K562 (cell line): ENCODE measurements at regions not wholly inside any gene's neighbourhood (a gene's known extent, or its start where the extent isn't known, plus 50 kb on each side); places are given as distances from the start of the nearest gene placed in this dataset.

ENCODE experiments used
- FOXK2 ChIP-seq, 2 experiments: fragments of 450-650 bp; IDR thresholded peaks in 1 of 2; conservative IDR thresholded peaks in 1 of 2; 2 replicates each; pipeline ENCODE4 v1.6.1; 2016; ENCODE audit warnings: low read depth in 2 of 2, mild to moderate bottlenecking in 1 of 2
- HEY1 ChIP-seq: fragments of 250-450 bp; sonication (Bioruptor Pico); IDR thresholded peaks from 2 replicates; pipeline ENCODE4 v1.5.0; 2020; ENCODE audit warnings: mild to moderate bottlenecking, moderate library complexity, borderline replicate concordance
- TF ChIP-seq, protein P1 (sequence below): fragments of 450-650 bp; IDR thresholded peaks from 2 replicates; pipeline ENCODE4 v1.6.1; 2018; ENCODE audit warnings: mild to moderate bottlenecking, low read depth; ENCODE audit not compliant: partially characterized antibody
- TF ChIP-seq, protein P2 (sequence below), 2 experiments: fragments of 450-650 bp in 1 of 2; IDR thresholded peaks; 2 replicates each; pipeline ENCODE4 v1.6.1; 2011 to 2017; ENCODE audit warnings: low read depth in 2 of 2, antibody characterized with exemption in 1 of 2, borderline replicate concordance in 1 of 2, low read length in 1 of 2, mild to moderate bottlenecking in 1 of 2, mixed read lengths in 1 of 2; ENCODE audit not compliant: control insufficient read depth in 1 of 2
- TF ChIP-seq, protein P3 (sequence below): sonication (generic); formaldehyde crosslinking; IDR thresholded peaks from 2 replicates; pipeline ENCODE4 v1.9.0; 2022; ENCODE audit warnings: mild to moderate bottlenecking, missing genetic modification reagents

DNA sequence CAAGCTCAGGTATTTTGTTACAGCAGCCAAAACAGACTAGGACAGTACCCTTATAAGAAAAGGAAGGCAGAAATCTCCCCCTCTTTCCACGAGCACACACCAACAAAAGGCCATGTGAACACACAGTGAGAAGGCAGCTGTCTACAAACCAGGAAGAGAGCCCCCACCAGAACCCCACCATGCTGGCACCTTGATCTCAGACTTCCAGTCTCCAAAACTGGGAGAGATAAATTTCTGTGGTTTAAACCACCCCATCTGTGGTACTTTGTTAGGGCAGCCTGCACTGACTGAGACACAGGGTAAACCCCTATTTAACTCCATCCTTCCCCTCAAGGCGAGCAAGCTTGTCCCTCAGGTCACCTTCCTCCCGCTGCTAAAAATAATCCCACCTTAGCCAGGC, 475.8 kb upstream of the JARID2 start (continued):
- TF ChIP-seq, protein P1, sequence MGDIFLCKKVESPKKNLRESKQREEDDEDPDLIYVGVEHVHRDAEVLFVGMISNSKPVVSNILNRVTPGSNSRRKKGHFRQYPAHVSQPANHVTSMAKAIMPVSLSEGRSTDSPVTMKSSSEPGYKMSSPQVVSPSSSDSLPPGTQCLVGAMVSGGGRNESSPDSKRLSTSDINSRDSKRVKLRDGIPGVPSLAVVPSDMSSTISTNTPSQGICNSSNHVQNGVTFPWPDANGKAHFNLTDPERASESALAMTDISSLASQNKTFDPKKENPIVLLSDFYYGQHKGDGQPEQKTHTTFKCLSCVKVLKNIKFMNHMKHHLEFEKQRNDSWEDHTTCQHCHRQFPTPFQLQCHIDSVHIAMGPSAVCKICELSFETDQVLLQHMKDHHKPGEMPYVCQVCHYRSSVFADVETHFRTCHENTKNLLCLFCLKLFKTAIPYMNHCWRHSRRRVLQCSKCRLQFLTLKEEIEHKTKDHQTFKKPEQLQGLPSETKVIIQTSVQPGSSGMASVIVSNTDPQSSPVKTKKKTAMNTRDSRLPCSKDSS = no peak
- TF ChIP-seq, protein P2, sequence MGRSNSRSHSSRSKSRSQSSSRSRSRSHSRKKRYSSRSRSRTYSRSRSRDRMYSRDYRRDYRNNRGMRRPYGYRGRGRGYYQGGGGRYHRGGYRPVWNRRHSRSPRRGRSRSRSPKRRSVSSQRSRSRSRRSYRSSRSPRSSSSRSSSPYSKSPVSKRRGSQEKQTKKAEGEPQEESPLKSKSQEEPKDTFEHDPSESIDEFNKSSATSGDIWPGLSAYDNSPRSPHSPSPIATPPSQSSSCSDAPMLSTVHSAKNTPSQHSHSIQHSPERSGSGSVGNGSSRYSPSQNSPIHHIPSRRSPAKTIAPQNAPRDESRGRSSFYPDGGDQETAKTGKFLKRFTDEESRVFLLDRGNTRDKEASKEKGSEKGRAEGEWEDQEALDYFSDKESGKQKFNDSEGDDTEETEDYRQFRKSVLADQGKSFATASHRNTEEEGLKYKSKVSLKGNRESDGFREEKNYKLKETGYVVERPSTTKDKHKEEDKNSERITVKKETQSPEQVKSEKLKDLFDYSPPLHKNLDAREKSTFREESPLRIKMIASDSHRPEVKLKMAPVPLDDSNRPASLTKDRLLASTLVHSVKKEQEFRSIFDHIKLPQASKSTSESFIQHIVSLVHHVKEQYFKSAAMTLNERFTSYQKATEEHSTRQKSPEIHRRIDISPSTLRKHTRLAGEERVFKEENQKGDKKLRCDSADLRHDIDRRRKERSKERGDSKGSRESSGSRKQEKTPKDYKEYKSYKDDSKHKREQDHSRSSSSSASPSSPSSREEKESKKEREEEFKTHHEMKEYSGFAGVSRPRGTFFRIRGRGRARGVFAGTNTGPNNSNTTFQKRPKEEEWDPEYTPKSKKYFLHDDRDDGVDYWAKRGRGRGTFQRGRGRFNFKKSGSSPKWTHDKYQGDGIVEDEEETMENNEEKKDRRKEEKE (IDR thresholded peaks at IDR 0.05; ENCODE audit: borderline replicate concordance in 1 of 2, control insufficient read depth in 1 of 2, low read depth in 2 of 2, low read length in 1 of 2) = no peak
- TF ChIP-seq FOXK2 (conservative IDR thresholded peaks at IDR 0.05 in 1 of 2, IDR thresholded peaks at IDR 0.05 in 1 of 2; ENCODE audit: low read depth in 2 of 2) (no peak), HEY1 (CRISPR knock-in tag) (no peak)
- TF ChIP-seq, protein P3, sequence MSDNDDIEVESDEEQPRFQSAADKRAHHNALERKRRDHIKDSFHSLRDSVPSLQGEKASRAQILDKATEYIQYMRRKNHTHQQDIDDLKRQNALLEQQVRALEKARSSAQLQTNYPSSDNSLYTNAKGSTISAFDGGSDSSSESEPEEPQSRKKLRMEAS (CRISPR knock-in tag) = no peak
